ENCODE measurements at regions not wholly inside any gene's neighbourhood (a gene's known extent, or its start where the extent isn't known, plus 50 kb on each side); places are given as distances from the start of the nearest gene placed in this dataset.

DNA sequence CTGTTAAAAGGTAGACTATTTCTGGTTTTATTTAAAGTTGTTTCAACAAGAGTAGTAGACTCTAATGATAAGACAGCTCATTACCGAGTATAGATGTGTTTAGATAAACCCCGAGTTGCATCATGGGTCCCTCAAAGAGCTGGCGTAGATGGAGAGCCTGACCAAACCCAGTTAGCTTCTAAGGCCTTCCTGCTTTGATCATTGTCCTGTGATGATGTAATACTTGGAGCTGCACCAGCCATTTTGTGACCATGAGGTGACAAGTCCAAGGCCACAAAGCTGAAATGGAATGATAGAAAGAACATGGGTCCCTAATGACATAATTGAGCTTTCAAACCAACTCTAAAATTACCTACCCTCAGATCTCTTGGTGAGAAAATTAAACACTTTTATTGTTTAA lies 66.6 kb upstream of the TAB3 start:
- TF ChIP-seq CTCF (IDR thresholded peaks at IDR 0.05; ENCODE audit: borderline replicate concordance, extremely low read depth, low read length, poor library complexity, severe bottlenecking) (no peak), EZH2 (IDR thresholded peaks at IDR 0.05; ENCODE audit: borderline replicate concordance, low read depth, low read length, severe bottlenecking) (no peak)

All from DND-41 (cell line).